ENCODE measurements at regions not wholly inside any gene's neighbourhood (a gene's known extent, or its start where the extent isn't known, plus 50 kb on each side); places are given as distances from the start of the nearest gene placed in this dataset.

GRCh38 chr13:24038841-24039330 is 121.6 kb upstream of the SPATA13 start:
- DNase-seq (ENCODE audit: insufficient read length, low spot score), result no peak
- no peak for FAIRE-seq
- no peak for TF ChIP-seq POLR2A (IDR thresholded peaks at IDR 0.05; ENCODE audit: low read depth, low read length)

- FAIRE-seq (no peak), DNase-seq (ENCODE audit: insufficient read length, low spot score) (no peak)
- TF ChIP-seq POLR2A (IDR thresholded peaks at IDR 0.05; ENCODE audit: low read depth, low read length), result no peak
These were observed 120.7 kb upstream of the SPATA13 start for GRCh38 chr13:24039621-24040475.

GRCh38 chr13:24040835-24041234 is 119.7 kb upstream of the SPATA13 start:
- DNase-seq (ENCODE audit: insufficient read length, low spot score) (no peak), FAIRE-seq (no peak)
- TF ChIP-seq POLR2A (IDR thresholded peaks at IDR 0.05; ENCODE audit: low read depth, low read length), result no peak

- no peak for TF ChIP-seq POLR2A (IDR thresholded peaks at IDR 0.05; ENCODE audit: low read depth, low read length)
- FAIRE-seq (no peak), DNase-seq (ENCODE audit: insufficient read length, low spot score) (no peak)
These were observed 118.8 kb upstream of the SPATA13 start for GRCh38 chr13:24041651-24042225.

GRCh38 chr13:24042710-24043440 is 117.6 kb upstream of the SPATA13 start:
- DNase-seq (ENCODE audit: insufficient read length, low spot score) (no peak), FAIRE-seq (no peak)
- TF ChIP-seq POLR2A (IDR thresholded peaks at IDR 0.05; ENCODE audit: low read depth, low read length), result no peak

GRCh38 chr13:24043590-24044350 is 116.8 kb upstream of the SPATA13 start:
- no peak for TF ChIP-seq POLR2A (IDR thresholded peaks at IDR 0.05; ENCODE audit: low read depth, low read length)
- FAIRE-seq (no peak), DNase-seq (ENCODE audit: insufficient read length, low spot score) (no peak)

GRCh38 chr13:24045597-24045996 is 114.9 kb upstream of the SPATA13 start:
- FAIRE-seq (no peak), DNase-seq (ENCODE audit: insufficient read length, low spot score) (no peak)

GRCh38 chr13:24050292-24050711 is 110.2 kb upstream of the SPATA13 start:
- DNase-seq (ENCODE audit: insufficient read length, low spot score) (peak; percentile 21), FAIRE-seq (no peak)
- no peak for TF ChIP-seq POLR2A (IDR thresholded peaks at IDR 0.05; ENCODE audit: low read depth, low read length)

More at GRCh38 chr13:24045597-24045996, 114.9 kb upstream of the SPATA13 start:
- TF ChIP-seq POLR2A (IDR thresholded peaks at IDR 0.05; ENCODE audit: low read depth, low read length), result no peak

GRCh38 chr13:24050796-24051715 is 109.5 kb upstream of the SPATA13 start:
- TF ChIP-seq POLR2A (IDR thresholded peaks at IDR 0.05; ENCODE audit: low read depth, low read length), result no peak
- DNase-seq (ENCODE audit: insufficient read length, low spot score), result no peak
- FAIRE-seq, result no peak

GRCh38 chr13:24052547-24053518 is 107.7 kb upstream of the SPATA13 start:
- TF ChIP-seq POLR2A (IDR thresholded peaks at IDR 0.05; ENCODE audit: low read depth, low read length), result no peak
- FAIRE-seq (no peak), DNase-seq (ENCODE audit: insufficient read length, low spot score) (no peak)

GRCh38 chr13:24053519-24054251 is 106.8 kb upstream of the SPATA13 start:
- no peak for FAIRE-seq
- TF ChIP-seq POLR2A (IDR thresholded peaks at IDR 0.05; ENCODE audit: low read depth, low read length), result no peak
- DNase-seq (ENCODE audit: insufficient read length, low spot score), result peak; percentile 35
